ENCODE measurements at regions not wholly inside any gene's neighbourhood (a gene's known extent, or its start where the extent isn't known, plus 50 kb on each side); places are given as distances from the start of the nearest gene placed in this dataset.

- no peaks in the 10 kb centered on the region for H3K9me3 ChIP-seq (replicated peaks in 1 of 2; ENCODE audit: control insufficient read depth in 2 of 2, insufficient read depth in 1 of 2, low read depth in 1 of 2, low read length in 2 of 2)
- no peak overlapping the region for H4K8ac ChIP-seq (ENCODE audit: low read depth, low read length)
- no peak overlapping the region for H4K91ac ChIP-seq (ENCODE audit: low read depth, low read length, poor library complexity)
- no peaks in the 10 kb centered on the region for H3K36me3 ChIP-seq (replicated peaks in 1 of 2; ENCODE audit: control insufficient read depth in 2 of 2, insufficient read depth in 2 of 2, low read length in 2 of 2)
- no peaks in the 10 kb centered on the region for H3K27me3 ChIP-seq (ENCODE audit: control insufficient read depth in 3 of 3, insufficient read depth in 3 of 3, low read depth in 1 of 3, low read length in 3 of 3)
- WGBS, 2 donors (ENCODE audit: extremely low coverage in 2 of 2, insufficient read length in 2 of 2, insufficient replicate concordance in 1 of 2), result no CpG with 5 or more reads among the region's 16 CpGs
- no peak overlapping the region for H3K4ac ChIP-seq (ENCODE audit: low read length)
- H3K79me1 ChIP-seq (ENCODE audit: low read depth, low read length), result no peaks in the 10 kb centered on the region
- no peak overlapping the region for H3K9ac ChIP-seq (ENCODE audit: low read depth, low read length, poor library complexity)
- no peak overlapping the region for H2BK120ac ChIP-seq (ENCODE audit: low read depth, low read length)
- no peak overlapping the region for H3K14ac ChIP-seq (ENCODE audit: low read length)
- no peak overlapping the region for H2AFZ ChIP-seq (ENCODE audit: low read length)
- H3K23ac ChIP-seq (ENCODE audit: low read depth, low read length, poor library complexity), result no peak overlapping the region
- no peak overlapping the region for H3K27ac ChIP-seq (replicated peaks; ENCODE audit: low read length)
- no peaks in the 10 kb centered on the region for H3K4me1 ChIP-seq (ENCODE audit: control insufficient read depth in 2 of 2, insufficient read depth in 1 of 2, low read depth in 1 of 2, low read length in 2 of 2)
- no peak overlapping the region for H2AK5ac ChIP-seq (ENCODE audit: low read depth, low read length)
- H2BK15ac ChIP-seq (ENCODE audit: low read length), result no peak overlapping the region
- H3K18ac ChIP-seq (ENCODE audit: low read length), result no peak overlapping the region
- H2BK12ac ChIP-seq (ENCODE audit: low read length), result no peak overlapping the region
- no peak overlapping the region for H3K4me2 ChIP-seq (ENCODE audit: insufficient read depth, low read length, poor library complexity, severe bottlenecking)
- no peak overlapping the region for H2BK5ac ChIP-seq (ENCODE audit: low read length)
- DNase-seq (ENCODE audit: low spot score), result no peak
- no peak overlapping the region for H3K4me3 ChIP-seq (ENCODE audit: low read length in 2 of 2)
Measured at GRCh38 chr20:60599381-60599780, 641.2 kb downstream of the CDH26 start.

GRCh38 chr20:60600036-60600435 lies 641.8 kb downstream of the CDH26 start:
- Histone ChIP-seq H3K18ac (ENCODE audit: low read length) (no peak overlapping the region), H3K14ac (ENCODE audit: low read length) (no peak overlapping the region), H3K9me3 (replicated peaks in 1 of 2; ENCODE audit: control insufficient read depth in 2 of 2, insufficient read depth in 1 of 2, low read depth in 1 of 2, low read length in 2 of 2) (no peaks in the 10 kb centered on the region), H3K4me2 (ENCODE audit: insufficient read depth, low read length, poor library complexity, severe bottlenecking) (no peak overlapping the region), H3K36me3 (replicated peaks in 1 of 2; ENCODE audit: control insufficient read depth in 2 of 2, insufficient read depth in 2 of 2, low read length in 2 of 2) (no peaks in the 10 kb centered on the region), H3K4me1 (ENCODE audit: control insufficient read depth in 2 of 2, insufficient read depth in 1 of 2, low read depth in 1 of 2, low read length in 2 of 2) (no peaks in the 10 kb centered on the region), H2BK12ac (ENCODE audit: low read length) (no peak overlapping the region), H2AK5ac (ENCODE audit: low read depth, low read length) (no peak overlapping the region), H3K27me3 (ENCODE audit: control insufficient read depth in 3 of 3, insufficient read depth in 3 of 3, low read depth in 1 of 3, low read length in 3 of 3) (no peaks in the 10 kb centered on the region), H3K23ac (ENCODE audit: low read depth, low read length, poor library complexity) (no peak overlapping the region), H3K27ac (replicated peaks; ENCODE audit: low read length) (no peak overlapping the region), H3K9ac (ENCODE audit: low read depth, low read length, poor library complexity) (no peak overlapping the region), H3K4me3 (ENCODE audit: low read length in 2 of 2) (no peak overlapping the region), H3K79me1 (ENCODE audit: low read depth, low read length) (no peaks in the 10 kb centered on the region), H2BK120ac (ENCODE audit: low read depth, low read length) (no peak overlapping the region), H2BK5ac (ENCODE audit: low read length) (no peak overlapping the region), H3K4ac (ENCODE audit: low read length) (no peak overlapping the region), H2BK15ac (ENCODE audit: low read length) (no peak overlapping the region), H4K91ac (ENCODE audit: low read depth, low read length, poor library complexity) (no peak overlapping the region), H2AFZ (ENCODE audit: low read length) (no peak overlapping the region), H4K8ac (ENCODE audit: low read depth, low read length) (no peak overlapping the region)
- no CpG with 5 or more reads among the region's 7 CpGs for WGBS, 2 donors (ENCODE audit: extremely low coverage in 2 of 2, insufficient read length in 2 of 2, insufficient replicate concordance in 1 of 2)
- no peak for DNase-seq (ENCODE audit: low spot score)

GRCh38 chr20:60624066-60624465 lies 628.0 kb upstream of the CDH4 start:
- Histone ChIP-seq H3K23ac (ENCODE audit: low read depth, low read length, poor library complexity) (no peak overlapping the region), H2AFZ (ENCODE audit: low read length) (no peak overlapping the region), H4K8ac (ENCODE audit: low read depth, low read length) (no peak overlapping the region), H3K36me3 (replicated peaks in 1 of 2; ENCODE audit: control insufficient read depth in 2 of 2, insufficient read depth in 2 of 2, low read length in 2 of 2) (no peaks in the 10 kb centered on the region), H3K4me1 (ENCODE audit: control insufficient read depth in 2 of 2, insufficient read depth in 1 of 2, low read depth in 1 of 2, low read length in 2 of 2) (peaks cover 0 to 9% of the 10 kb centered on the region in 2 donors), H3K9me3 (replicated peaks in 1 of 2; ENCODE audit: control insufficient read depth in 2 of 2, insufficient read depth in 1 of 2, low read depth in 1 of 2, low read length in 2 of 2) (no peaks in the 10 kb centered on the region), H3K27ac (replicated peaks; ENCODE audit: low read length) (no peak overlapping the region), H3K14ac (ENCODE audit: low read length) (no peak overlapping the region), H2BK5ac (ENCODE audit: low read length) (no peak overlapping the region), H3K9ac (ENCODE audit: low read depth, low read length, poor library complexity) (no peak overlapping the region), H2AK5ac (ENCODE audit: low read depth, low read length) (peak overlapping the region; percentile 6), H3K4me3 (ENCODE audit: low read length in 2 of 2) (no peak overlapping the region), H3K4me2 (ENCODE audit: insufficient read depth, low read length, poor library complexity, severe bottlenecking) (no peak overlapping the region), H4K91ac (ENCODE audit: low read depth, low read length, poor library complexity) (no peak overlapping the region), H3K4ac (ENCODE audit: low read length) (no peak overlapping the region), H2BK15ac (ENCODE audit: low read length) (no peak overlapping the region), H2BK120ac (ENCODE audit: low read depth, low read length) (no peak overlapping the region), H3K18ac (ENCODE audit: low read length) (no peak overlapping the region), H2BK12ac (ENCODE audit: low read length) (no peak overlapping the region), H3K27me3 (ENCODE audit: control insufficient read depth in 3 of 3, insufficient read depth in 3 of 3, low read depth in 1 of 3, low read length in 3 of 3) (no peaks in the 10 kb centered on the region), H3K79me1 (ENCODE audit: low read depth, low read length) (no peaks in the 10 kb centered on the region)
- no peak for DNase-seq (ENCODE audit: low spot score)
- no CpG with 5 or more reads among the region's 4 CpGs for WGBS, 2 donors (ENCODE audit: extremely low coverage in 2 of 2, insufficient read length in 2 of 2, insufficient replicate concordance in 1 of 2)

- H3K4me2 ChIP-seq (ENCODE audit: insufficient read depth, low read length, poor library complexity, severe bottlenecking), result no peak overlapping the region
- no peak overlapping the region for H2AFZ ChIP-seq (ENCODE audit: low read length)
- no peak overlapping the region for H4K91ac ChIP-seq (ENCODE audit: low read depth, low read length, poor library complexity)
- no peak overlapping the region for H4K8ac ChIP-seq (ENCODE audit: low read depth, low read length)
- H3K79me1 ChIP-seq (ENCODE audit: low read depth, low read length), result no peaks in the 10 kb centered on the region
- no peak overlapping the region for H2BK12ac ChIP-seq (ENCODE audit: low read length)
- no peak overlapping the region for H2BK120ac ChIP-seq (ENCODE audit: low read depth, low read length)
- no peaks in the 10 kb centered on the region for H3K27me3 ChIP-seq (ENCODE audit: control insufficient read depth in 3 of 3, insufficient read depth in 3 of 3, low read depth in 1 of 3, low read length in 3 of 3)
- no peak overlapping the region for H3K4me3 ChIP-seq (ENCODE audit: low read length in 2 of 2)
- H3K23ac ChIP-seq (ENCODE audit: low read depth, low read length, poor library complexity), result no peak overlapping the region
- H2BK5ac ChIP-seq (ENCODE audit: low read length), result no peak overlapping the region
- no peak overlapping the region for H3K14ac ChIP-seq (ENCODE audit: low read length)
- H2BK15ac ChIP-seq (ENCODE audit: low read length), result no peak overlapping the region
- H3K4ac ChIP-seq (ENCODE audit: low read length), result no peak overlapping the region
- no peaks in the 10 kb centered on the region for H3K36me3 ChIP-seq (replicated peaks in 1 of 2; ENCODE audit: control insufficient read depth in 2 of 2, insufficient read depth in 2 of 2, low read length in 2 of 2)
- no peak overlapping the region for H3K9ac ChIP-seq (ENCODE audit: low read depth, low read length, poor library complexity)
- H3K27ac ChIP-seq (replicated peaks; ENCODE audit: low read length), result no peak overlapping the region
- no peak for DNase-seq (ENCODE audit: low spot score)
- peaks cover 0 to 22% of the 10 kb centered on the region in 2 donors for H3K4me1 ChIP-seq (ENCODE audit: control insufficient read depth in 2 of 2, insufficient read depth in 1 of 2, low read depth in 1 of 2, low read length in 2 of 2)
- no CpG with 5 or more reads among the region's 3 CpGs for WGBS, 2 donors (ENCODE audit: extremely low coverage in 2 of 2, insufficient read length in 2 of 2, insufficient replicate concordance in 1 of 2)
- no peak overlapping the region for H2AK5ac ChIP-seq (ENCODE audit: low read depth, low read length)
- peak overlapping the region; percentile 16 for H3K18ac ChIP-seq (ENCODE audit: low read length)
- H3K9me3 ChIP-seq (replicated peaks in 1 of 2; ENCODE audit: control insufficient read depth in 2 of 2, insufficient read depth in 1 of 2, low read depth in 1 of 2, low read length in 2 of 2), result no peaks in the 10 kb centered on the region
Measured at GRCh38 chr20:60627751-60628565, 624.1 kb upstream of the CDH4 start.

All from neuronal stem cell (in vitro differentiated cells).